ENCODE measurements at regions not wholly inside any gene's neighbourhood (a gene's known extent, or its start where the extent isn't known, plus 50 kb on each side); places are given as distances from the start of the nearest gene placed in this dataset.

GRCh38 chr1:102772831-102773230 is 335.5 kb downstream of the COL11A1 start:
- POLR2A ChIA-PET = interaction anchor here (0.7 kb wide), 1 partner anchor 1356 kb away, joined by 3 read pairs; no protein-coding TSS in a partner anchor
- Mint-ChIP-seq H3K4me3 (no peak overlapping the region), H3K27ac (no peak overlapping the region)

DNA sequence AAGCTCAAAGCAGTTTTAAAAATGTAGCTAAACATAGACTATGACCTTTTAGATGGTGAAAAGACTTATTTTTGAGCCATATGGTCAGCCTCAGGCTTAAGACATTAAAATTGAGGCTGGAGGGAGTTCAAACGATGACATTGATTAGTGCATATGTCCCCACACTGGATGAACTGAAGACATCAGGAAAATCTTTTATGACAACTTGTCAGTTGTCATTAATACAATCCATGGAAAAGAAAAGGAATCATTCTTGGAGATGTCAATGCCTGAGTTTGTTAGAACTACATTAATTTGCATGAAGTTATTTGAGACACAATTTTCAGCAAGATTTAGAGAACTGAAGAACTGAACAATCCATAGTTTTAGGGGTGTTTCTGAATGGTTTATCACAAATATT is 349.9 kb downstream of the COL11A1 start:
- H3K4me3 Mint-ChIP-seq = no peak overlapping the region
- CTCF ChIA-PET = no interaction called here

More at GRCh38 chr1:102772831-102773230, 335.5 kb downstream of the COL11A1 start:
- H3K4me1 ChIP-seq (ENCODE audit: insufficient read depth, low read length) = no peaks in the 10 kb centered on the region
- Mint-ChIP-seq H3K9me3 (no peaks in the 10 kb centered on the region), H3K27me3 (no peaks in the 10 kb centered on the region), H3K36me3 (ENCODE audit: low read depth) (no peaks in the 10 kb centered on the region), H3K4me1 (ENCODE audit: low read depth) (no peaks in the 10 kb centered on the region)
- ATAC-seq (ENCODE audit: poor library complexity) = no peak
- DNase-seq = no peak
- CTCF ChIA-PET = no interaction called here
- no peak overlapping the region for H3K4me3 ChIP-seq (ENCODE audit: low read length)
- intact Hi-C loops (cut with DNase I, micrococcal nuclease) = no loop called here
- H3K27ac ChIP-seq (ENCODE audit: low read depth in 1 of 2, low read length in 2 of 2) = no peak overlapping the region
- no peaks in the 10 kb centered on the region for H3K27me3 ChIP-seq (ENCODE audit: control insufficient read depth in 1 of 2, insufficient read depth in 2 of 2, low read length in 2 of 2)
- H3K36me3 ChIP-seq (ENCODE audit: insufficient read depth, low read length) = no peaks in the 10 kb centered on the region
- TF ChIP-seq CTCF (IDR thresholded peaks at IDR 0.05) = no peak
- H3K9me3 ChIP-seq (ENCODE audit: control insufficient read depth in 1 of 2, insufficient read depth in 1 of 2, low read length in 2 of 2) = peaks cover 0 to 3% of the 10 kb centered on the region in 2 experiments

DNA sequence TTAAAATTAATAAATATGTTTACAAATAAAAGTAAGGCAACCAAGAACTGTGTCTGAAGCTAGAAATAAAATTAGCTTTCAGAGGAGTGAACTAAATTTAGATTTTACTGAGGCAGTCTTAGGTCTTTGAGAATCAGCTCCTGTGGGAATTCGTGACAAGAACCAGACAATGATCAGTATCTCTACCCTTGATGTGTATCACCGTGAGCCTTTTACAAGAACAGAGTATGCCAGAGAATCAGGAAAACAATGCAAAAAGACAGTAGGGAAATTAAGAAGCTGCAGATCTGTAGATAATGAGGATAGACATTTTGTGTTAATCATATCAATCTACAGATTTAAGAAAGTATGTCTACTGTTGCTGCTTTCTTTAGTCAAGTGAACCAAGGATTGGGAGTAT is 351.0 kb downstream of the COL11A1 start:
- POLR2A ChIA-PET = no interaction called here
- Mint-ChIP-seq H3K4me3 (no peak overlapping the region), H3K27ac (no peak overlapping the region), H3K4me1 (ENCODE audit: low read depth) (no peaks in the 10 kb centered on the region), H3K27me3 (no peaks in the 10 kb centered on the region), H3K9me3 (no peaks in the 10 kb centered on the region), H3K36me3 (ENCODE audit: low read depth) (no peaks in the 10 kb centered on the region)
- Histone ChIP-seq H3K27me3 (ENCODE audit: control insufficient read depth in 1 of 2, insufficient read depth in 2 of 2, low read length in 2 of 2) (no peaks in the 10 kb centered on the region), H3K4me1 (ENCODE audit: insufficient read depth, low read length) (no peaks in the 10 kb centered on the region), H3K4me3 (ENCODE audit: low read length) (no peak overlapping the region), H3K27ac (ENCODE audit: low read depth in 1 of 2, low read length in 2 of 2) (no peak overlapping the region), H3K36me3 (ENCODE audit: insufficient read depth, low read length) (no peaks in the 10 kb centered on the region), H3K9me3 (ENCODE audit: control insufficient read depth in 1 of 2, insufficient read depth in 1 of 2, low read length in 2 of 2) (no peaks in the 10 kb centered on the region)
- CTCF ChIA-PET = no interaction called here
- DNase-seq (no peak), ATAC-seq (ENCODE audit: poor library complexity) (no peak)
- intact Hi-C loops (cut with DNase I, micrococcal nuclease) = no loop called here
- no peak for TF ChIP-seq CTCF (IDR thresholded peaks at IDR 0.05)

More for the DNA sequence above, 349.9 kb downstream of the COL11A1 start:
- DNase-seq (no peak), ATAC-seq (ENCODE audit: poor library complexity) (no peak)
- Histone ChIP-seq H3K4me1 (ENCODE audit: insufficient read depth, low read length) (no peaks in the 10 kb centered on the region), H3K27me3 (ENCODE audit: control insufficient read depth in 1 of 2, insufficient read depth in 2 of 2, low read length in 2 of 2) (no peaks in the 10 kb centered on the region), H3K9me3 (ENCODE audit: control insufficient read depth in 1 of 2, insufficient read depth in 1 of 2, low read length in 2 of 2) (no peaks in the 10 kb centered on the region), H3K4me3 (ENCODE audit: low read length) (no peak overlapping the region), H3K27ac (ENCODE audit: low read depth in 1 of 2, low read length in 2 of 2) (no peak overlapping the region), H3K36me3 (ENCODE audit: insufficient read depth, low read length) (no peaks in the 10 kb centered on the region)
- no peaks in the 10 kb centered on the region for H3K9me3 Mint-ChIP-seq
- no peaks in the 10 kb centered on the region for H3K4me1 Mint-ChIP-seq (ENCODE audit: low read depth)
- no peak overlapping the region for H3K27ac Mint-ChIP-seq
- no peaks in the 10 kb centered on the region for H3K27me3 Mint-ChIP-seq
- intact Hi-C loops (cut with DNase I, micrococcal nuclease) = no loop called here
- no peak for TF ChIP-seq CTCF (IDR thresholded peaks at IDR 0.05)
- POLR2A ChIA-PET = no interaction called here
- no peaks in the 10 kb centered on the region for H3K36me3 Mint-ChIP-seq (ENCODE audit: low read depth)

Measured in CD4-positive, alpha-beta T cell (primary cell).